Esophagus muscularis mucosa (tissue), 4 donors: ENCODE measurements at regions not wholly inside any gene's neighbourhood (a gene's known extent, or its start where the extent isn't known, plus 50 kb on each side); places are given as distances from the start of the nearest gene placed in this dataset.

Source experiments
- CTCF ChIP-seq, 3 experiments: fragments of 200-600 bp in 2 of 3; fragments of 450-650 bp in 1 of 3; sonication (generic) in 2 of 3; IDR thresholded peaks; one replicate each; pipeline ENCODE4 v1.5.1; 2017 to 2019; ENCODE audit warnings: antibody characterized with exemption in 3 of 3, mild to moderate bottlenecking in 2 of 3, moderate library complexity in 1 of 3
- EP300 ChIP-seq: sonication (generic); formaldehyde crosslinking; IDR thresholded peaks from one replicate; pipeline ENCODE4 v1.6.1; 2017; ENCODE audit warnings: antibody characterized with exemption
- POLR2AphosphoS5 ChIP-seq, 2 donors: sonication (generic); formaldehyde crosslinking; IDR thresholded peaks; one replicate each; pipeline ENCODE4 v1.6.1; 2017; ENCODE audit warnings: antibody characterized with exemption in 2 of 2

GRCh38 chr21:35963920-35964451 lies 96.3 kb downstream of the SETD4 start:
- TF ChIP-seq CTCF (IDR thresholded peaks at IDR 0.05) (no peak), EP300 (no peak), POLR2AphosphoS5 (IDR thresholded peaks at IDR 0.05) (no peak)
